Endothelial cell of umbilical vein (primary cell): ENCODE measurements at regions not wholly inside any gene's neighbourhood (a gene's known extent, or its start where the extent isn't known, plus 50 kb on each side); places are given as distances from the start of the nearest gene placed in this dataset.

Experiments
- EZH2 ChIP-seq: IDR thresholded peaks from 2 replicates; pipeline ENCODE4 v1.6.1; 2012; ENCODE audit warnings: borderline replicate concordance, low read depth, mild to moderate bottlenecking, moderate library complexity, low read length, inconsistent platforms; ENCODE audit not compliant: severe bottlenecking
- FOS ChIP-seq: IDR thresholded peaks from 2 replicates; pipeline ENCODE4 v1.6.1; 2011; ENCODE audit warnings: mild to moderate bottlenecking, low read length, moderate library complexity, borderline replicate concordance; ENCODE audit not compliant: insufficient read depth
- GATA2 ChIP-seq: IDR thresholded peaks from 2 replicates; pipeline ENCODE4 v1.7.0; 2011; ENCODE audit warnings: low read depth, mild to moderate bottlenecking, moderate library complexity, mixed read lengths, low read length; ENCODE audit not compliant: insufficient read length, insufficient read depth
- JUN ChIP-seq: IDR thresholded peaks from 2 replicates; pipeline ENCODE4 v1.6.1; 2011; ENCODE audit warnings: borderline replicate concordance, low read depth; ENCODE audit not compliant: insufficient read length, insufficient read depth
- MAX ChIP-seq: IDR thresholded peaks from 2 replicates; pipeline ENCODE4 v1.6.1; 2011; ENCODE audit not compliant: insufficient read depth, insufficient read length
- MYC ChIP-seq: IDR thresholded peaks from one replicate; pipeline ENCODE4 v1.6.1; 2011; ENCODE audit warnings: mild to moderate bottlenecking, low read depth, low read length
- POLR2A ChIP-seq: IDR thresholded peaks from 2 replicates; pipeline ENCODE4 v1.6.1; 2012; ENCODE audit warnings: low read depth, mild to moderate bottlenecking, control low read depth, low read length
- POLR2AphosphoS5 ChIP-seq: IDR thresholded peaks from 2 replicates; pipeline ENCODE4 v1.6.1; 2012; ENCODE audit warnings: low read depth, mild to moderate bottlenecking, control low read depth, low read length, moderate library complexity; ENCODE audit not compliant: insufficient read depth
- TF ChIP-seq, protein P1 (sequence below), 2 donors: IDR thresholded peaks; 1 replicate in 1 of 2; 2 replicates in 1 of 2; pipeline ENCODE4 v1.5.1; 2011; ENCODE audit warnings: low read length in 2 of 2, mild to moderate bottlenecking in 2 of 2, moderate library complexity in 2 of 2, control low read depth in 1 of 2, inconsistent platforms in 1 of 2, low read depth in 1 of 2; ENCODE audit not compliant: insufficient read depth in 1 of 2; ENCODE audit errors: extremely low read depth in 1 of 2

- TF ChIP-seq POLR2AphosphoS5 (no peak), JUN (no peak), EZH2 (no peak), MYC (no peak), POLR2A (no peak), MAX (no peak), GATA2 (no peak), FOS (no peak)
- TF ChIP-seq, protein P1, sequence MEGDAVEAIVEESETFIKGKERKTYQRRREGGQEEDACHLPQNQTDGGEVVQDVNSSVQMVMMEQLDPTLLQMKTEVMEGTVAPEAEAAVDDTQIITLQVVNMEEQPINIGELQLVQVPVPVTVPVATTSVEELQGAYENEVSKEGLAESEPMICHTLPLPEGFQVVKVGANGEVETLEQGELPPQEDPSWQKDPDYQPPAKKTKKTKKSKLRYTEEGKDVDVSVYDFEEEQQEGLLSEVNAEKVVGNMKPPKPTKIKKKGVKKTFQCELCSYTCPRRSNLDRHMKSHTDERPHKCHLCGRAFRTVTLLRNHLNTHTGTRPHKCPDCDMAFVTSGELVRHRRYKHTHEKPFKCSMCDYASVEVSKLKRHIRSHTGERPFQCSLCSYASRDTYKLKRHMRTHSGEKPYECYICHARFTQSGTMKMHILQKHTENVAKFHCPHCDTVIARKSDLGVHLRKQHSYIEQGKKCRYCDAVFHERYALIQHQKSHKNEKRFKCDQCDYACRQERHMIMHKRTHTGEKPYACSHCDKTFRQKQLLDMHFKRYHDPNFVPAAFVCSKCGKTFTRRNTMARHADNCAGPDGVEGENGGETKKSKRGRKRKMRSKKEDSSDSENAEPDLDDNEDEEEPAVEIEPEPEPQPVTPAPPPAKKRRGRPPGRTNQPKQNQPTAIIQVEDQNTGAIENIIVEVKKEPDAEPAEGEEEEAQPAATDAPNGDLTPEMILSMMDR (IDR thresholded peaks at IDR 0.05; ENCODE audit: extremely low read depth in 1 of 2, insufficient read depth in 1 of 2, low read depth in 1 of 2, low read length in 2 of 2): no peak
Measured at GRCh38 chr1:29924017-29924431, 687.7 kb downstream of the PTPRU start.
